Rectal smooth muscle tissue (tissue), 1 donor: ENCODE measurements at regions not wholly inside any gene's neighbourhood (a gene's known extent, or its start where the extent isn't known, plus 50 kb on each side); places are given as distances from the start of the nearest gene placed in this dataset.

ENCODE experiments used
- H3K27ac ChIP-seq: one replicate; pipeline ENCODE4 v1.7.0; 2013; ENCODE audit warnings: low read depth, low read length, inconsistent platforms
- H3K27me3 ChIP-seq: one replicate; pipeline ENCODE4 v1.7.0; 2013; ENCODE audit warnings: low read length; ENCODE audit not compliant: control insufficient read depth, insufficient read depth
- H3K36me3 ChIP-seq: one replicate; pipeline ENCODE4 v1.7.0; 2013; ENCODE audit warnings: low read length; ENCODE audit not compliant: control insufficient read depth, insufficient read depth
- H3K4me1 ChIP-seq: one replicate; pipeline ENCODE4 v1.7.0; 2013; ENCODE audit warnings: low read length; ENCODE audit not compliant: control insufficient read depth, insufficient read depth
- H3K4me3 ChIP-seq: one replicate; pipeline ENCODE4 v1.7.0; 2013; ENCODE audit warnings: low read length
- H3K9ac ChIP-seq: one replicate; pipeline ENCODE4 v1.7.0; 2013; ENCODE audit warnings: low read length

- Histone ChIP-seq H3K4me1 (no peaks in the 10 kb centered on the region), H3K27me3 (no peaks in the 10 kb centered on the region), H3K4me3 (no peak overlapping the region), H3K9ac (no peak overlapping the region), H3K27ac (no peak overlapping the region), H3K36me3 (no peaks in the 10 kb centered on the region)
Measured at GRCh38 chr1:209074575-209075250, 508.8 kb upstream of the CAMK1G start.

- no peaks in the 10 kb centered on the region for H3K4me1 ChIP-seq
- no peak overlapping the region for H3K9ac ChIP-seq
- no peak overlapping the region for H3K4me3 ChIP-seq
- H3K27ac ChIP-seq = no peak overlapping the region
- no peaks in the 10 kb centered on the region for H3K27me3 ChIP-seq
- no peaks in the 10 kb centered on the region for H3K36me3 ChIP-seq
Measured at GRCh38 chr1:209076688-209077087, 506.8 kb upstream of the CAMK1G start.

- H3K4me3 ChIP-seq = no peak overlapping the region
- no peaks in the 10 kb centered on the region for H3K4me1 ChIP-seq
- H3K36me3 ChIP-seq = no peaks in the 10 kb centered on the region
- no peak overlapping the region for H3K27ac ChIP-seq
- no peaks in the 10 kb centered on the region for H3K27me3 ChIP-seq
- no peak overlapping the region for H3K9ac ChIP-seq
Measured at GRCh38 chr1:209080170-209080781, 503.2 kb upstream of the CAMK1G start.

DNA sequence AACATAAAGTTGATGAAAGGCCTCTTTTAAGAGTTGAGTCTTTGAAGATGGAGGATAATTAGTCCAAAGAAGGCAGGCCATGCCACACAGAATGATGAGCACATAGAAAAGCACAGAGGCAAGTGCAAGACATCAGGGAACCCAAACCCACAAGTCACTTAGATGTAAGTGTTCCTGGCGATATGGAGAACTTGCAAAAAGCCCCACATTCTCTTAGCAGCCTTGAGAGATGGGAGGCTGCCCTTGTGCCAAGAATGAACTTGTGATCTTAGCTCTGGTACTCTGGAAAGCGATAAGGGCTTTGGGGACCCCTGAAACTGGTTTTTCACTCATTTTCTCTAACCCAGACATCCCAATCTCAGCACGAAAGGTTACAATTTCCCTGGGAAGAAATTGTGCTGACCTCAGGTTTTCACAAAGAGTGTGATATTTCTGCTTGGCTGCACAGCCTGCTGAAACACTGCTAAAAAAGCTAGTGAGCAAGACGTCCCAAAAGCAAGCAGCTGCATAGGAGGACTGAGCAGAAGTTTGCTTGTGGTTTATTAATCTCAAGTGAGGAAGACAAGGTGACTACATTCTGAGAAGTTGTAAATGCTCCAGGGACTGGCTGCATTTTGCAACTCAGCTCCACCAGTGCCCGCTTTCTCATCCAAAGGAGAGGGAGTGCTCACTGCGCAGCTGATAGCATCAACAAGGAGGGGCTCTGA is 496.9 kb upstream of the CAMK1G start:
- Histone ChIP-seq H3K4me3 (no peak overlapping the region), H3K27ac (no peak overlapping the region), H3K36me3 (no peaks in the 10 kb centered on the region), H3K4me1 (no peaks in the 10 kb centered on the region), H3K9ac (no peak overlapping the region), H3K27me3 (no peaks in the 10 kb centered on the region)

GRCh38 chr1:209094384-209094783 is 489.1 kb upstream of the CAMK1G start:
- no peaks in the 10 kb centered on the region for H3K36me3 ChIP-seq
- no peak overlapping the region for H3K27ac ChIP-seq
- no peaks in the 10 kb centered on the region for H3K4me1 ChIP-seq
- H3K4me3 ChIP-seq = no peak overlapping the region
- H3K27me3 ChIP-seq = no peaks in the 10 kb centered on the region
- no peak overlapping the region for H3K9ac ChIP-seq

- H3K27ac ChIP-seq = no peak overlapping the region
- H3K9ac ChIP-seq = no peak overlapping the region
- H3K4me1 ChIP-seq = no peaks in the 10 kb centered on the region
- no peaks in the 10 kb centered on the region for H3K36me3 ChIP-seq
- no peak overlapping the region for H3K4me3 ChIP-seq
- H3K27me3 ChIP-seq = no peaks in the 10 kb centered on the region
Measured at GRCh38 chr1:209095627-209096595, 487.6 kb upstream of the CAMK1G start.

- Histone ChIP-seq H3K4me1 (no peaks in the 10 kb centered on the region), H3K27ac (no peak overlapping the region), H3K4me3 (no peak overlapping the region), H3K9ac (no peak overlapping the region), H3K27me3 (no peaks in the 10 kb centered on the region), H3K36me3 (no peaks in the 10 kb centered on the region)
Measured at GRCh38 chr1:209100460-209100859, 483.1 kb upstream of the CAMK1G start.

DNA sequence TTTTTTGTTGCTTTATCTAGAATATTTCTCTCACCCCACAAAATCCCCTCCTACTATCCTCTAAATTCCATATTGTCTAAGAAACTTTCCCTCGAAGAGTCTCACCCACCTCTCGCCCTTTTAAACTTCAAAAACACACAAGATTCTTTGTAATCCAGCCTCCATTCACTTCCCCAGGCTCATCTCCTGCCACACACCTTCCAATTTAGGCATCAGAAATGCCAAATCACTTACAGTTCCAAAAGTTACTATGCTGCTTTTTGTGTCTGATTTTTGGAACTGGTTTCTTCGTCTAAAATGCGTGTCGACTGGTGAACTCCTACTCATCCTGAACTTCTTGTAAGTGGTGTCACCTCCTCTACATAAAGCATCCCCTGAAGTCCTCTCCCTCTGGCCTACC is 482.4 kb upstream of the CAMK1G start:
- Histone ChIP-seq H3K9ac (no peak overlapping the region), H3K36me3 (no peaks in the 10 kb centered on the region), H3K27ac (no peak overlapping the region), H3K27me3 (no peaks in the 10 kb centered on the region), H3K4me1 (no peaks in the 10 kb centered on the region), H3K4me3 (no peak overlapping the region)

GRCh38 chr1:209102120-209102519 is 481.4 kb upstream of the CAMK1G start:
- Histone ChIP-seq H3K4me3 (no peak overlapping the region), H3K9ac (no peak overlapping the region), H3K27ac (no peak overlapping the region), H3K27me3 (no peaks in the 10 kb centered on the region), H3K4me1 (no peaks in the 10 kb centered on the region), H3K36me3 (no peaks in the 10 kb centered on the region)

GRCh38 chr1:209102531-209102930 is 481.0 kb upstream of the CAMK1G start:
- no peaks in the 10 kb centered on the region for H3K27me3 ChIP-seq
- H3K36me3 ChIP-seq = no peaks in the 10 kb centered on the region
- H3K9ac ChIP-seq = no peak overlapping the region
- H3K27ac ChIP-seq = no peak overlapping the region
- no peak overlapping the region for H3K4me3 ChIP-seq
- H3K4me1 ChIP-seq = no peaks in the 10 kb centered on the region

GRCh38 chr1:209103092-209103491 is 480.4 kb upstream of the CAMK1G start:
- H3K9ac ChIP-seq = no peak overlapping the region
- H3K36me3 ChIP-seq = no peaks in the 10 kb centered on the region
- no peaks in the 10 kb centered on the region for H3K4me1 ChIP-seq
- no peak overlapping the region for H3K27ac ChIP-seq
- no peak overlapping the region for H3K4me3 ChIP-seq
- no peaks in the 10 kb centered on the region for H3K27me3 ChIP-seq

- no peak overlapping the region for H3K9ac ChIP-seq
- no peaks in the 10 kb centered on the region for H3K36me3 ChIP-seq
- H3K27me3 ChIP-seq = no peaks in the 10 kb centered on the region
- no peaks in the 10 kb centered on the region for H3K4me1 ChIP-seq
- no peak overlapping the region for H3K27ac ChIP-seq
- H3K4me3 ChIP-seq = no peak overlapping the region
Measured at GRCh38 chr1:209104646-209105045, 478.9 kb upstream of the CAMK1G start.
